ENCODE measurements at regions not wholly inside any gene's neighbourhood (a gene's known extent, or its start where the extent isn't known, plus 50 kb on each side); places are given as distances from the start of the nearest gene placed in this dataset.

GRCh38 chr2:144146876-144147275, 373.0 kb downstream of the ZEB2 start:
- no peaks in the 10 kb centered on the region for H3K9me1 ChIP-seq (ENCODE audit: control insufficient read depth, insufficient read depth, low read length)
- no peak overlapping the region for H3K4me3 ChIP-seq
- DNase-seq (ENCODE audit: extremely low read depth in 1 of 4, low spot score in 3 of 4) (no peak), FAIRE-seq (no peak), ATAC-seq (no peak)
- H3K36me3 ChIP-seq (ENCODE audit: control insufficient read depth, insufficient read depth, low read length): no peaks in the 10 kb centered on the region
- H2AFZ ChIP-seq (ENCODE audit: low read depth, low read length): peak overlapping the region; percentile 27; the same call in 1 of the 2 replicates
- peaks cover 0 to 18% of the 10 kb centered on the region in 2 experiments; a peak in 3 of 5 replicates for H3K4me1 ChIP-seq (replicated peaks in 1 of 2; ENCODE audit: control insufficient read depth in 2 of 2, insufficient read depth in 2 of 2, low read length in 2 of 2)
- H3K27me3 ChIP-seq (ENCODE audit: control insufficient read depth in 2 of 2, insufficient read depth in 2 of 2, low read length in 2 of 2): no peaks in the 10 kb centered on the region
- H3K27ac ChIP-seq (ENCODE audit: extremely low read depth, low read depth, low read length): no peak overlapping the region
- no peak overlapping the region for H3K4me2 ChIP-seq (ENCODE audit: insufficient read depth, low read length)
- no peaks in the 10 kb centered on the region for H4K20me1 ChIP-seq (replicated peaks; ENCODE audit: control insufficient read depth, insufficient read depth, low read length)
- TF ChIP-seq ZNF408 (CRISPR knock-in tag; IDR thresholded peaks at IDR 0.05; ENCODE audit: low read depth) (no peak), ZNF140 (CRISPR knock-in tag; IDR thresholded peaks at IDR 0.05) (no peak), HDAC1 (IDR thresholded peaks at IDR 0.05) (no peak), CREB1 (IDR thresholded peaks at IDR 0.05) (no peak), CREB1 (CRISPR knock-in tag; IDR thresholded peaks at IDR 0.05) (no peak), JUNB (CRISPR knock-in tag; conservative IDR thresholded peaks at IDR 0.05) (no peak), ELF4 (CRISPR knock-in tag; IDR thresholded peaks at IDR 0.05) (no peak)
- in situ Hi-C loops (cut with MboI) (no loop called here), intact Hi-C loops (cut with micrococcal nuclease) (no loop called here)
- 74% methylated on average over 2 of the region's 2 CpGs for WGBS (ENCODE audit: insufficient coverage, low coverage, missing lambda C conversion rate)
- POLR2A ChIA-PET: no interaction called here
- BruUV-seq (replicated peaks): no TSS peak
- H3K9ac ChIP-seq (ENCODE audit: insufficient read depth in 1 of 2, low read depth in 2 of 2, low read length in 2 of 2): no peak overlapping the region
- CTCF ChIA-PET (ENCODE audit: low intra/inter-chr PET ratio): no interaction called here
- H3K79me2 ChIP-seq (ENCODE audit: control insufficient read depth, insufficient read depth, low read length): no peaks in the 10 kb centered on the region
- no peaks in the 10 kb centered on the region for H3K9me3 ChIP-seq (replicated peaks; ENCODE audit: control insufficient read depth, insufficient read depth, low read depth, low read length)

- Histone ChIP-seq H3K9me1 (ENCODE audit: control insufficient read depth, insufficient read depth, low read length) (no peaks in the 10 kb centered on the region), H3K27me3 (ENCODE audit: control insufficient read depth in 2 of 2, insufficient read depth in 2 of 2, low read length in 2 of 2) (no peaks in the 10 kb centered on the region), H3K9ac (ENCODE audit: insufficient read depth in 1 of 2, low read depth in 2 of 2, low read length in 2 of 2) (no peak overlapping the region), H3K4me3 (no peak overlapping the region), H3K4me2 (ENCODE audit: insufficient read depth, low read length) (no peak overlapping the region), H3K79me2 (ENCODE audit: control insufficient read depth, insufficient read depth, low read length) (no peaks in the 10 kb centered on the region), H3K4me1 (replicated peaks in 1 of 2; ENCODE audit: control insufficient read depth in 2 of 2, insufficient read depth in 2 of 2, low read length in 2 of 2) (peaks cover 0 to 13% of the 10 kb centered on the region in 2 experiments; a peak in 2 of 5 replicates), H3K27ac (ENCODE audit: extremely low read depth, low read depth, low read length) (no peak overlapping the region), H4K20me1 (replicated peaks; ENCODE audit: control insufficient read depth, insufficient read depth, low read length) (no peaks in the 10 kb centered on the region), H3K9me3 (replicated peaks; ENCODE audit: control insufficient read depth, insufficient read depth, low read depth, low read length) (no peaks in the 10 kb centered on the region), H2AFZ (ENCODE audit: low read depth, low read length) (0 out of 2 replicates have a peak overlapping the region, but pooled peaks have one; percentile 27), H3K36me3 (ENCODE audit: control insufficient read depth, insufficient read depth, low read length) (no peaks in the 10 kb centered on the region)
- 14% methylated on average over 1 of the region's 1 CpG for WGBS (ENCODE audit: insufficient coverage, low coverage, missing lambda C conversion rate)
- DNase-seq (ENCODE audit: extremely low read depth in 1 of 4, low spot score in 3 of 4): no peak
- no peak for ATAC-seq
- BruUV-seq (replicated peaks): no TSS peak
- intact Hi-C loops (cut with micrococcal nuclease): no loop called here
- in situ Hi-C loops (cut with MboI): no loop called here
- POLR2A ChIA-PET: no interaction called here
- CTCF ChIA-PET (ENCODE audit: low intra/inter-chr PET ratio): no interaction called here
- FAIRE-seq: no peak
- no peak for TF ChIP-seq RREB1 (CRISPR knock-in tag; IDR thresholded peaks at IDR 0.05)
- TF ChIP-seq SFPQ (IDR thresholded peaks at IDR 0.05; ENCODE audit: low read depth, low read length): no peak
- no peak for TF ChIP-seq ERF (CRISPR knock-in tag; IDR thresholded peaks at IDR 0.05)
Observed at GRCh38 chr2:144146076-144146475, 373.8 kb downstream of the ZEB2 start.
